Small intestine (tissue), 7 donors: ENCODE measurements at regions not wholly inside any gene's neighbourhood (a gene's known extent, or its start where the extent isn't known, plus 50 kb on each side); places are given as distances from the start of the nearest gene placed in this dataset.

Source experiments
- DNase-seq, 2 donors: peaks; one replicate each; pipeline versions ENCODE4 v3.0.0 to v3.0.0-alpha.2; 2013
- FAIRE-seq: peaks from 2 replicates; lab custom pipeline; 2012; peaks lifted over from hg19 to GRCh38; lab: Jason Lieb, UNC
- H3K27ac ChIP-seq, 3 donors: one replicate each; pipeline ENCODE4 v1.5.1; 2013; ENCODE audit warnings: low read length in 2 of 3, mild to moderate bottlenecking in 2 of 3, control low read depth in 1 of 3, inconsistent platforms in 1 of 3, low read depth in 1 of 3, moderate library complexity in 1 of 3
- H3K27me3 ChIP-seq, 3 donors: one replicate each; pipeline ENCODE4 v1.6.1; 2013; ENCODE audit warnings: low read length in 3 of 3, inconsistent platforms in 1 of 3; ENCODE audit not compliant: control insufficient read depth in 3 of 3, insufficient read depth in 3 of 3
- H3K36me3 ChIP-seq, 3 donors: one replicate each; pipeline ENCODE4 v1.6.1; 2013; ENCODE audit warnings: low read length in 3 of 3, inconsistent platforms in 1 of 3, low read depth in 1 of 3, mild to moderate bottlenecking in 1 of 3, moderate library complexity in 1 of 3; ENCODE audit not compliant: control insufficient read depth in 3 of 3, insufficient read depth in 2 of 3
- H3K4me1 ChIP-seq, 3 donors: one replicate each; pipeline ENCODE4 v1.6.1; 2013; ENCODE audit warnings: low read length in 2 of 3, inconsistent platforms in 1 of 3, low read depth in 1 of 3, mild to moderate bottlenecking in 1 of 3, moderate library complexity in 1 of 3; ENCODE audit not compliant: control insufficient read depth in 3 of 3, insufficient read depth in 2 of 3
- H3K4me3 ChIP-seq, 3 donors: one replicate each; pipeline ENCODE4 v1.5.1; 2013; ENCODE audit warnings: low read length in 3 of 3, control low read depth in 1 of 3, inconsistent platforms in 1 of 3, low read depth in 1 of 3, mild to moderate bottlenecking in 1 of 3, moderate library complexity in 1 of 3
- H3K9me3 ChIP-seq, 2 donors: one replicate each; pipeline ENCODE4 v1.6.1; 2013; ENCODE audit warnings: low read depth in 1 of 2, low read length in 1 of 2; ENCODE audit not compliant: control insufficient read depth in 2 of 2, insufficient read depth in 1 of 2
- WGBS, 3 donors: extraction: QIAGEN DNeasy Blood & Tissue Kit; methylation state at CpG; one replicate each; pipeline ENCODE4 v1.1.7; 2013; 5-methylcytosine and 5-hydroxymethylcytosine counted together
- donor health status: healthy with polysubstance abuse.
- donor health status: control.
- donor health status: control.
- donor health status: Bipolar disorder and iron deficiency.
- donor health status: healthy.

GRCh38 chr2:204072443-204073324, 136.1 kb downstream of the ICOS start:
- H3K4me1 ChIP-seq: no peaks in the 10 kb centered on the region
- DNase-seq (peak; percentile 36 to 52), FAIRE-seq (no peak)
- H3K9me3 ChIP-seq: no peaks in the 10 kb centered on the region
- peaks cover 0 to 10% (median 0%) of the 10 kb centered on the region in 3 donors for H3K27me3 ChIP-seq
- H3K27ac ChIP-seq: no peak overlapping the region
- no peaks in the 10 kb centered on the region for H3K36me3 ChIP-seq
- H3K4me3 ChIP-seq: no peak overlapping the region
- WGBS, 3 donors: 55 to 71% (median 63%) methylated on average over 8 of the region's 8 CpGs

- DNase-seq (no peak), FAIRE-seq (no peak)
- no peaks in the 10 kb centered on the region for H3K4me1 ChIP-seq
- no peaks in the 10 kb centered on the region for H3K36me3 ChIP-seq
- 74 to 94% (median 93%) methylated on average over 1 of the region's 1 CpG for WGBS, 3 donors
- no peaks in the 10 kb centered on the region for H3K9me3 ChIP-seq
- H3K27ac ChIP-seq: no peak overlapping the region
- peaks cover 0 to 10% (median 0%) of the 10 kb centered on the region in 3 donors for H3K27me3 ChIP-seq
- no peak overlapping the region for H3K4me3 ChIP-seq
Observed at GRCh38 chr2:204074456-204074855, 137.9 kb downstream of the ICOS start.

GRCh38 chr2:204078003-204078698, 141.6 kb downstream of the ICOS start:
- 71 to 88% (median 85%) methylated on average over 4 of the region's 4 CpGs for WGBS, 3 donors
- Histone ChIP-seq H3K27me3 (peaks cover 0 to 6% (median 0%) of the 10 kb centered on the region in 3 donors), H3K27ac (no peak overlapping the region), H3K4me3 (no peak overlapping the region), H3K4me1 (no peaks in the 10 kb centered on the region), H3K36me3 (no peaks in the 10 kb centered on the region), H3K9me3 (no peaks in the 10 kb centered on the region)
- FAIRE-seq (no peak), DNase-seq (no peak)

- H3K27me3 ChIP-seq: peaks cover 0 to 5% (median 0%) of the 10 kb centered on the region in 3 donors
- FAIRE-seq: no peak
- no peaks in the 10 kb centered on the region for H3K36me3 ChIP-seq
- no peaks in the 10 kb centered on the region for H3K9me3 ChIP-seq
- no peak overlapping the region for H3K4me3 ChIP-seq
- H3K27ac ChIP-seq: no peak overlapping the region
- DNase-seq: no peak
- no peaks in the 10 kb centered on the region for H3K4me1 ChIP-seq
- 85% methylated on average over 12 of the region's 12 CpGs for WGBS, 3 donors
Observed at GRCh38 chr2:204081487-204082425, 145.2 kb downstream of the ICOS start.

GRCh38 chr2:204086167-204086566, 149.6 kb downstream of the ICOS start:
- no peak overlapping the region for H3K27ac ChIP-seq
- DNase-seq (no peak), FAIRE-seq (no peak)
- WGBS, 3 donors: 23 to 53% (median 32%) methylated on average over 1 of the region's 1 CpG
- H3K27me3 ChIP-seq: peaks cover 0 to 5% (median 0%) of the 10 kb centered on the region in 3 donors
- H3K9me3 ChIP-seq: no peaks in the 10 kb centered on the region
- H3K36me3 ChIP-seq: no peaks in the 10 kb centered on the region
- no peak overlapping the region for H3K4me3 ChIP-seq
- no peaks in the 10 kb centered on the region for H3K4me1 ChIP-seq

- Histone ChIP-seq H3K9me3 (no peaks in the 10 kb centered on the region), H3K4me1 (no peaks in the 10 kb centered on the region), H3K4me3 (no peak overlapping the region), H3K36me3 (no peaks in the 10 kb centered on the region), H3K27me3 (peaks cover 0 to 2% (median 0%) of the 10 kb centered on the region in 3 donors), H3K27ac (no peak overlapping the region)
- FAIRE-seq (no peak), DNase-seq (no peak)
- 91 to 98% (median 92%) methylated on average over 2 of the region's 2 CpGs for WGBS, 3 donors
Observed at GRCh38 chr2:204089105-204089504, 152.5 kb downstream of the ICOS start.

- no peaks in the 10 kb centered on the region for H3K9me3 ChIP-seq
- DNase-seq (no peak), FAIRE-seq (no peak)
- 88 to 92% (median 88%) methylated on average over 4 of the region's 4 CpGs for WGBS, 3 donors
- no peak overlapping the region for H3K27ac ChIP-seq
- no peaks in the 10 kb centered on the region for H3K4me1 ChIP-seq
- H3K36me3 ChIP-seq: no peaks in the 10 kb centered on the region
- peaks cover 0 to 2% (median 0%) of the 10 kb centered on the region in 3 donors for H3K27me3 ChIP-seq
- H3K4me3 ChIP-seq: no peak overlapping the region
Observed at GRCh38 chr2:204089574-204089973, 153.0 kb downstream of the ICOS start.

GRCh38 chr2:204090021-204090420, 153.5 kb downstream of the ICOS start:
- Histone ChIP-seq H3K27me3 (no peaks in the 10 kb centered on the region), H3K4me3 (no peak overlapping the region), H3K27ac (no peak overlapping the region), H3K36me3 (no peaks in the 10 kb centered on the region), H3K9me3 (no peaks in the 10 kb centered on the region), H3K4me1 (no peaks in the 10 kb centered on the region)
- FAIRE-seq (no peak), DNase-seq (no peak)
- WGBS, 3 donors: 63 to 70% (median 68%) methylated on average over 3 of the region's 3 CpGs
